ENCODE measurements at regions not wholly inside any gene's neighbourhood (a gene's known extent, or its start where the extent isn't known, plus 50 kb on each side); places are given as distances from the start of the nearest gene placed in this dataset.

- Histone ChIP-seq H3K79me2 (no peaks in the 10 kb centered on the region), H2AFZ (no peak overlapping the region), H4K20me1 (ENCODE audit: insufficient read depth, poor library complexity, severe bottlenecking) (no peaks in the 10 kb centered on the region), H3K9me3 (ENCODE audit: low read depth) (no peaks in the 10 kb centered on the region), H3K27me3 (no peaks in the 10 kb centered on the region), H3K4me3 (no peak overlapping the region), H3K27ac (no peak overlapping the region), H3K4me2 (no peak overlapping the region), H3K4me1 (ENCODE audit: insufficient read depth) (no peaks in the 10 kb centered on the region), H3K9me2 (replicated peaks; ENCODE audit: insufficient read depth) (no peaks in the 10 kb centered on the region), H3K36me3 (replicated peaks; ENCODE audit: insufficient read depth, low read depth) (no peaks in the 10 kb centered on the region)
- TF ChIP-seq EZH2phosphoT487 (IDR thresholded peaks at IDR 0.05; ENCODE audit: low read depth, severe bottlenecking, unreplicated experiment) = no peak
- no peak for TF ChIP-seq CTCF (IDR thresholded peaks at IDR 0.05; ENCODE audit: poor library complexity)
- no peak for TF ChIP-seq EZH2 (IDR thresholded peaks at IDR 0.05; ENCODE audit: borderline replicate concordance)
- no peak for DNase-seq (ENCODE audit: low spot score)
Observed at GRCh38 chr12:85672436-85672835, 163.8 kb downstream of the RASSF9 start.

GRCh38 chr12:85673921-85674420 is 162.2 kb downstream of the RASSF9 start:
- Histone ChIP-seq H2AFZ (no peak overlapping the region), H3K9me2 (replicated peaks; ENCODE audit: insufficient read depth) (no peaks in the 10 kb centered on the region), H3K9me3 (ENCODE audit: low read depth) (no peaks in the 10 kb centered on the region), H4K20me1 (ENCODE audit: insufficient read depth, poor library complexity, severe bottlenecking) (no peaks in the 10 kb centered on the region), H3K27ac (no peak overlapping the region), H3K27me3 (no peaks in the 10 kb centered on the region), H3K4me2 (no peak overlapping the region), H3K36me3 (replicated peaks; ENCODE audit: insufficient read depth, low read depth) (no peaks in the 10 kb centered on the region), H3K4me3 (no peak overlapping the region), H3K4me1 (ENCODE audit: insufficient read depth) (no peaks in the 10 kb centered on the region), H3K79me2 (no peaks in the 10 kb centered on the region)
- DNase-seq (ENCODE audit: low spot score) = no peak
- WGBS (ENCODE audit: low lambda C conversion rate, missing lambda C conversion rate) = 93% methylated on average over 3 of the region's 3 CpGs
- no peak for TF ChIP-seq EZH2phosphoT487 (IDR thresholded peaks at IDR 0.05; ENCODE audit: low read depth, severe bottlenecking, unreplicated experiment)
- TF ChIP-seq EZH2 (IDR thresholded peaks at IDR 0.05; ENCODE audit: borderline replicate concordance) = no peak
- TF ChIP-seq CTCF (IDR thresholded peaks at IDR 0.05; ENCODE audit: poor library complexity) = no peak

- no peaks in the 10 kb centered on the region for H3K36me3 ChIP-seq (replicated peaks; ENCODE audit: insufficient read depth, low read depth)
- no peak overlapping the region for H2AFZ ChIP-seq
- no peak overlapping the region for H3K4me2 ChIP-seq
- no peak overlapping the region for H3K4me3 ChIP-seq
- H3K4me1 ChIP-seq (ENCODE audit: insufficient read depth) = no peaks in the 10 kb centered on the region
- H3K27me3 ChIP-seq = no peaks in the 10 kb centered on the region
- 94% methylated on average over 4 of the region's 4 CpGs for WGBS (ENCODE audit: low lambda C conversion rate, missing lambda C conversion rate)
- TF ChIP-seq EZH2 (IDR thresholded peaks at IDR 0.05; ENCODE audit: borderline replicate concordance) (no peak), EZH2phosphoT487 (IDR thresholded peaks at IDR 0.05; ENCODE audit: low read depth, severe bottlenecking, unreplicated experiment) (no peak), CTCF (IDR thresholded peaks at IDR 0.05; ENCODE audit: poor library complexity) (no peak)
- H3K79me2 ChIP-seq = no peaks in the 10 kb centered on the region
- H3K9me3 ChIP-seq (ENCODE audit: low read depth) = no peaks in the 10 kb centered on the region
- H3K27ac ChIP-seq = no peak overlapping the region
- no peaks in the 10 kb centered on the region for H3K9me2 ChIP-seq (replicated peaks; ENCODE audit: insufficient read depth)
- no peaks in the 10 kb centered on the region for H4K20me1 ChIP-seq (ENCODE audit: insufficient read depth, poor library complexity, severe bottlenecking)
- no peak for DNase-seq (ENCODE audit: low spot score)
Observed at GRCh38 chr12:85676816-85677749, 159.1 kb downstream of the RASSF9 start.
